Natural killer cell (primary cell): ENCODE measurements at regions not wholly inside any gene's neighbourhood (a gene's known extent, or its start where the extent isn't known, plus 50 kb on each side); places are given as distances from the start of the nearest gene placed in this dataset.

Experiments used
- ATAC-seq, 3 donors: fragments of 150-1000 bp in 2 of 3; fragments of 200-7000 bp in 1 of 3; cut with Tn5 transposase; 1 replicate in 1 of 3; 2 replicates in 2 of 3; pipeline ENCODE4 v1.10.0; 2021; ENCODE audit warnings: mild to moderate bottlenecking in 2 of 3, moderate library complexity in 2 of 3
- DNase-seq, 2 donors: peaks; one replicate each; pipeline versions ENCODE4 v3.0.0 to v3.0.0-alpha.2; 2013 to 2021; ENCODE audit warnings: mixed read lengths in 1 of 2
- H3K27ac ChIP-seq: one replicate; pipeline ENCODE4 v1.5.1; 2013; ENCODE audit warnings: mild to moderate bottlenecking, low read length
- H3K27me3 ChIP-seq: one replicate; pipeline ENCODE4 v1.6.1; 2013; ENCODE audit warnings: low read length; ENCODE audit not compliant: control insufficient read depth, insufficient read depth
- H3K36me3 ChIP-seq: one replicate; pipeline ENCODE4 v1.6.1; 2013; ENCODE audit warnings: low read length; ENCODE audit not compliant: control insufficient read depth, insufficient read depth
- H3K4me1 ChIP-seq: one replicate; pipeline ENCODE4 v1.6.1; 2013; ENCODE audit warnings: low read length; ENCODE audit not compliant: control insufficient read depth, insufficient read depth
- H3K4me3 ChIP-seq: one replicate; pipeline ENCODE4 v1.5.1; 2013; ENCODE audit warnings: low read length
- H3K9me3 ChIP-seq: one replicate; pipeline ENCODE4 v1.6.1; 2013; ENCODE audit warnings: low read length; ENCODE audit not compliant: control insufficient read depth, insufficient read depth
- H3K27ac Mint-ChIP-seq, 2 donors: one replicate each; pipeline ENCODE4 v1.8.0; 2022; ENCODE audit warnings: mild to moderate bottlenecking in 2 of 2, mixed read lengths in 2 of 2, moderate library complexity in 1 of 2
- H3K27me3 Mint-ChIP-seq, 2 donors: one replicate each; pipeline ENCODE4 v1.8.0; 2022; ENCODE audit warnings: low read depth in 2 of 2, mixed read lengths in 2 of 2
- H3K36me3 Mint-ChIP-seq: one replicate; pipeline ENCODE4 v1.8.0; 2022; ENCODE audit warnings: mixed read lengths
- H3K4me1 Mint-ChIP-seq, 2 donors: one replicate each; pipeline ENCODE4 v1.8.0; 2022; ENCODE audit warnings: mixed read lengths in 2 of 2
- H3K4me3 Mint-ChIP-seq: one replicate; pipeline ENCODE4 v1.8.0; 2022; ENCODE audit warnings: mild to moderate bottlenecking, moderate library complexity, mixed read lengths
- H3K9me3 Mint-ChIP-seq, 2 donors: one replicate each; pipeline ENCODE4 v1.8.0; 2022; ENCODE audit warnings: mixed read lengths in 2 of 2
- CTCF ChIP-seq: fragments of 200-600 bp; IDR thresholded peaks from one replicate; pipeline ENCODE4 v1.8.0; 2022; ENCODE audit warnings: antibody characterized with exemption
- WGBS: methylation state at CpG from one replicate; pipeline ENCODE4 v1.1.7; 2013; ENCODE audit warnings: missing lambda C conversion rate; ENCODE audit not compliant: insufficient coverage; 5-methylcytosine and 5-hydroxymethylcytosine counted together
- intact Hi-C: fragments of 100-400 bp; cut with micrococcal nuclease; formaldehyde crosslinking; loops from one replicate; pipeline ENCODE4 v1.14.2; 2022

GRCh38 chr6:44651604-44652003 lies 264.1 kb downstream of the CDC5L start:
- TF ChIP-seq CTCF = no peak
- peaks cover 12 to 22% of the 10 kb centered on the region in 2 donors for H3K27me3 Mint-ChIP-seq
- Histone ChIP-seq H3K4me3 (no peak overlapping the region), H3K9me3 (no peaks in the 10 kb centered on the region), H3K36me3 (no peaks in the 10 kb centered on the region), H3K27me3 (no peaks in the 10 kb centered on the region), H3K27ac (no peak overlapping the region), H3K4me1 (peaks cover 7% of the 10 kb centered on the region)
- peaks cover 5 to 6% of the 10 kb centered on the region in 2 donors for H3K4me1 Mint-ChIP-seq
- ATAC-seq (no peak), DNase-seq (no peak)
- H3K9me3 Mint-ChIP-seq = no peaks in the 10 kb centered on the region
- no peak overlapping the region for H3K27ac Mint-ChIP-seq
- H3K4me3 Mint-ChIP-seq = no peak overlapping the region
- no peaks in the 10 kb centered on the region for H3K36me3 Mint-ChIP-seq
- intact Hi-C loops = loop anchor here (10.0 kb wide), 1 partner anchor 673 kb away; the partner anchor contains the start of gene RUNX2
- 91% methylated on average over 15 of the region's 15 CpGs for WGBS

GRCh38 chr6:44652547-44652946 lies 265.0 kb downstream of the CDC5L start:
- H3K4me3 ChIP-seq = no peak overlapping the region
- H3K4me3 Mint-ChIP-seq = no peak overlapping the region
- no peak for DNase-seq
- 57% methylated on average over 1 of the region's 1 CpG for WGBS
- intact Hi-C loops = loop anchor here (10.0 kb wide), 1 partner anchor 672 kb away; the partner anchor contains the start of gene RUNX2
- no peaks in the 10 kb centered on the region for H3K36me3 ChIP-seq
- H3K27me3 ChIP-seq = no peaks in the 10 kb centered on the region
- ATAC-seq = no peak
- no peaks in the 10 kb centered on the region for H3K9me3 ChIP-seq
- H3K4me1 Mint-ChIP-seq = peaks cover 5 to 6% of the 10 kb centered on the region in 2 donors
- H3K27ac ChIP-seq = no peak overlapping the region
- H3K27me3 Mint-ChIP-seq = peaks cover 12 to 22% of the 10 kb centered on the region in 2 donors
- no peak overlapping the region for H3K27ac Mint-ChIP-seq
- H3K36me3 Mint-ChIP-seq = no peaks in the 10 kb centered on the region
- no peaks in the 10 kb centered on the region for H3K9me3 Mint-ChIP-seq
- peaks cover 7% of the 10 kb centered on the region for H3K4me1 ChIP-seq
- TF ChIP-seq CTCF = no peak

- peaks cover 7% of the 10 kb centered on the region for H3K4me1 ChIP-seq
- intact Hi-C loops = loop anchor here (10.0 kb wide), 1 partner anchor 672 kb away; the partner anchor contains the start of gene RUNX2
Observed at GRCh38 chr6:44653091-44653490, 265.6 kb downstream of the CDC5L start.

More at GRCh38 chr6:44653091-44653490, 265.6 kb downstream of the CDC5L start:
- no peak overlapping the region for H3K27ac Mint-ChIP-seq
- no peaks in the 10 kb centered on the region for H3K36me3 Mint-ChIP-seq
- H3K4me1 Mint-ChIP-seq = peaks cover 5 to 6% of the 10 kb centered on the region in 2 donors
- no peaks in the 10 kb centered on the region for H3K9me3 ChIP-seq
- DNase-seq (no peak), ATAC-seq (no peak)
- H3K4me3 Mint-ChIP-seq = no peak overlapping the region
- H3K27ac ChIP-seq = no peak overlapping the region
- no peaks in the 10 kb centered on the region for H3K9me3 Mint-ChIP-seq
- no peaks in the 10 kb centered on the region for H3K27me3 ChIP-seq
- H3K27me3 Mint-ChIP-seq = peaks cover 12 to 22% of the 10 kb centered on the region in 2 donors
- no peak for TF ChIP-seq CTCF
- 93% methylated on average over 3 of the region's 3 CpGs for WGBS
- no peak overlapping the region for H3K4me3 ChIP-seq
- no peaks in the 10 kb centered on the region for H3K36me3 ChIP-seq
